HG03064 (cell line): ENCODE measurements at regions not wholly inside any gene's neighbourhood (a gene's known extent, or its start where the extent isn't known, plus 50 kb on each side); places are given as distances from the start of the nearest gene placed in this dataset.

Experiments
- ATAC-seq: cut with Tn5 transposase; IDR thresholded peaks from one replicate; pipeline ENCODE4 v1.9.1; 2021; ENCODE audit warnings: low read depth; ENCODE audit not compliant: unreplicated experiment

GRCh38 chr13:87868731-87869130 lies 197.6 kb downstream of the SLITRK5 start:
- no peak for ATAC-seq

- no peak for ATAC-seq
Observed at GRCh38 chr13:87872813-87873212, 201.6 kb downstream of the SLITRK5 start.

DNA sequence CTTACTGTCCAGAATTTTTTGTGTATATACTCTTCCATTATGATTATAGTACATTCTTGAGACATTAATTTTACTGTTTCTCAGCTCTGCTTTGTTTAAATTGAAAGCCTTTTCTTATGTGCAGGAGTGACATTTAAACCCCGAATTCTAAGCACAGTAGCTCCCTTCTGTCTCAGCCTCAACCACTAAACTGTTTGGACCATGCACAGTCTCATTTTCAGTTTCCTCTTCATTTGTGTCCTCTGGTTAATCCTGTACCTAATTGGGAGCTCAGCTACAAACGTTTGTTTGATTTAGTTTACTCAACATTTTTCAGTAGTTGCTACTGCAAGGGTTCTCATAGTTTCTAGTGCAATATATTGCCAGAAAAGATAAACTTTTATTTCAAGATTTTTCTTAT lies 206.3 kb downstream of the SLITRK5 start:
- no peak for ATAC-seq

DNA sequence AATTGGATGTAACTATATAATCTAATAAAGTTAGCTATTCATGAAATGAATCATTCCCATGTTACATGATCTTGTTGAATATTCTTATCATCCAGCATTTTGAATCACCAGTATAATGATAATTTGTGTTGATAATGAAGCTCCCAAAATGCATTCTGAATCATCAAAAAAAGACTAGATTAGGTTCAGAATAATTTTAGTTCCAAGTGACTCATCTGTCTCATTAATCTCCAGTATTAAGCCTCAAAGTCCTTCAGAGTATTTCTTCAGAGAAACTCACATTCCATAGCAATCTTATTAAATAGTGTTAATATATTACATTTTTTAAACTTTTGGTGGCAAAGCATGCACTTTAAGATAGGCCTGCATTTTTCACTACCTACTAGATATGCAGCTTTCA lies 207.5 kb downstream of the SLITRK5 start:
- ATAC-seq = no peak

- no peak for ATAC-seq
Observed at GRCh38 chr13:87884884-87885283, 213.7 kb downstream of the SLITRK5 start.

GRCh38 chr13:87887459-87888123 lies 216.4 kb downstream of the SLITRK5 start:
- no peak for ATAC-seq

- no peak for ATAC-seq
Observed at GRCh38 chr13:87889254-87889653, 218.1 kb downstream of the SLITRK5 start.

- ATAC-seq = no peak
Observed at GRCh38 chr13:87893186-87893585, 222.0 kb downstream of the SLITRK5 start.

- ATAC-seq = no peak
Observed at GRCh38 chr13:87894059-87894458, 222.9 kb downstream of the SLITRK5 start.

- no peak for ATAC-seq
Observed at GRCh38 chr13:87903553-87903952, 232.4 kb downstream of the SLITRK5 start.

DNA sequence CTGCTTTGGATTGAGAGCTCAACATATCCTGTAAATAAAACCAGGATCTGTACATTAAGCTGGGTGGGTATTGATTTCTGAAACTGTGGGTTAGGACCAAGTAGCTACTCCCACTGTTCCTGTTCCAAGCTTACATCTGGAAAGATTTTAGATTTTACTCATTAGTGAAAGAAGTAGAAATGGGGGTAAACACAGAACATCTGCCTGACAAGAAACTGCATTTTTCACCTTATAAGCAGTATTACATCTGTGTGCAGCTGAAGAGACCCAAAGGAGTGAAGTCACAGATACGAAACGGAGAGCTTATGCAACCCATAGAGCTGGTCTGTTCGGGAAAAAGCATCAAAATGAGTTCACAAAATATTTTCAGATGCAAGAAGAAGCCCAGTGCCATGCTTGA lies 235.2 kb downstream of the SLITRK5 start:
- ATAC-seq = no peak

DNA sequence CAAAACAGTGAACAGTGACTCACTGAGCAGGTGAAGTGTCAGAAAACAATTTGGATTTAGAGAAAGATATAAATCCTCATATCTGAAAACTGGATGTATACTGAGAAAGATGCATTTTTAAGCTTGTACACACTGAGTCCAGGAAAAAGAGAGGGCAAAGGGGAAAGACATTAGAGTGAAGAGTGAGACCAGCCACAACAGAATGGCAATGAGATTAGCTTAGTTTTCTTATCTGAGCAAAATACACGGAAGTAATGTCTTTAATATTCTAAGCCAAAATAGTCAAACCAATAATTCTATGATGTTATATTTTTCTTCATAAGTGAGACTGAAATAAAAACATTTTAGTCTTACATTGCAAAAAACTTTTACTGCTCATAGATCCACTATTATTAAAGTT lies 236.0 kb downstream of the SLITRK5 start:
- no peak for ATAC-seq

DNA sequence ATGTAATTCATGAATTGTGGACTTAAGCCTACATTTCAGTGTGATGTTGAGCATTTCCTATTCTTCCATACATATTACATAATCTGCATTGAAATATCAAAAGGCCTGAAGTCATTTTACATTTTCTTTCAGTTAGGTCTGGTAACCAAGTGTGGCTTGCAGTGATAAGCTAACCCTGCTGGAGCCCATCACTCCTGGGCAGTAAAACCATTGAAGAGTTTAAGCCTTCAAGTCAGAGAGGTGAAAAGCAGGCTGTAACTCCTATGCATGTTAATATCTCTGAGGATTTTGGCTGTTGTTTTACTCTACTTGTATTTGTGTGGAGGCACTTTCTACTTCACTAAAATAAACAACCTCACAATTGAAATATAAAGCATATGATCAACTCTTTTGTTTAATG lies 248.8 kb downstream of the SLITRK5 start:
- ATAC-seq = no peak

GRCh38 chr13:87923753-87924152 lies 252.6 kb downstream of the SLITRK5 start:
- ATAC-seq = no peak

DNA sequence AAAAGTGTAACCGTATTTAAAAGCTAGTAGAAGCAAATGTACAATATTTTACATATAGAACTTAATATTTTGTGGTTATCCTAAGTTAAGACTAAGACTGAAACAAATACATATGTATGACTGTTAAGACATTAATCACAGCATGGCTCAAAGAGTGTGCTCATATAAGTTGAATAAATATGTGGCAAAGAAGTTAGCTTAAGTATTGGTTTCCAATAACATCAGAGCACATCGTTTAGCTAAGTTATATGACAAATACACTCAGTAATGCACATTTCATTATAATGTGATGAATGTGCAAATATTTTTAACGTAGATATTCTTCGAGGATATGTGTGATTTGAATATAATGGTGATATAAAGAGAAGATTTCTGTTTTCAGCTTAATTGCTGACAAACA lies 253.8 kb downstream of the SLITRK5 start:
- no peak for ATAC-seq

DNA sequence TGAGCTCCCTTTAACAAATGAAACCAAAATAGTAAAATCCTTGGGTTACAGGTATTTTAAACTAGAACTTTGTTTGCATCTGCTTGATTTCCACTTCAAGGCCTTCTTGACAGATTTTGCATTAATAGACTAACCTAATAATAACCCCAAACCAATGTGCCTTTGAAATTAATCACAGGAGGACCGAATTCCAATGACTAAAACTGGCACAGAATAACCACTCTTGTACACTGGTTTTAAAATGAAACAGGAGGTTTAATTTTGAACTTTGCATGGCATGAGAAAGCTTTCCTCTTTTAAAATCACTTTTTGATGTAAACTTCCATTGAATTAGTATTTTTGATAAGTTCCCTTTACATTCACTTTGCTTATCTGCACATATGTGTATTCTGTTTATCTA lies 269.6 kb downstream of the SLITRK5 start:
- no peak for ATAC-seq

DNA sequence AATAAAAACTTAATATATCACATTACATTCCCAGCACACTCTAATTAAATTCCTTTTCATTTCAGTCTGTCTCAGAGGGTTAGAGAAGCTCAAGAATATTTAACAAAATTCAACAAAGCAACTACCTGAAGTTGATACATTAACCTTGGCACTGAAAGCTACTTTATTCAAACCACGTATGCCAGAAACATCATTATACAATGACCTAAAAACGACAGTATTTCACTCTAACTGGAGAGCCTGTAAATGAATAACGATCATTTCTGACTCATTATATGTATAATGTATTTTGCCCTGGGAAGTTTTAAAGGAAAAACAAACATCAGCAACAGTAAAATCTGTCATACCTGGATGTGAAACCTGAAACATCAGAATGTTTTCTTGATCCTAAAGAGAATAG lies 270.1 kb downstream of the SLITRK5 start:
- ATAC-seq = no peak

- no peak for ATAC-seq
Observed at GRCh38 chr13:87942205-87942604, 271.0 kb downstream of the SLITRK5 start.

GRCh38 chr13:87944038-87944437 lies 272.9 kb downstream of the SLITRK5 start:
- ATAC-seq = no peak

DNA sequence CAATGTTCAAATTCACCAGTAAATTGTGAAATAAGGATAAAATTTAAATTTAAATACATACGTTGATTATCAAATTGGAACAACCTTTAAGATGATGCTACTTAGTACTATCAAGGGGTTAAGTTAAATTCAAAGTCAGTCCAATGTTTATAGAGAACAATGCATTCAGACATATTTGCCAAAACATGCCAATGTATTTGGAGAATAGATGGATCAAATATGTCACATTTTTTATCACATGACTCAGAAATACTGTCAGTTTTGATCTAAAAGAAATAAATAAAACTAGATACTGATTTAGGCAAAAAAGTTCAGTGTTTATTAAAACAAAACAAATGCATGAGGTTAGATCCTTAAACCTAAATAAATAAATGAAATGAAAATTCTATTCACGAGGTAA lies 281.2 kb downstream of the SLITRK5 start:
- ATAC-seq = no peak

DNA sequence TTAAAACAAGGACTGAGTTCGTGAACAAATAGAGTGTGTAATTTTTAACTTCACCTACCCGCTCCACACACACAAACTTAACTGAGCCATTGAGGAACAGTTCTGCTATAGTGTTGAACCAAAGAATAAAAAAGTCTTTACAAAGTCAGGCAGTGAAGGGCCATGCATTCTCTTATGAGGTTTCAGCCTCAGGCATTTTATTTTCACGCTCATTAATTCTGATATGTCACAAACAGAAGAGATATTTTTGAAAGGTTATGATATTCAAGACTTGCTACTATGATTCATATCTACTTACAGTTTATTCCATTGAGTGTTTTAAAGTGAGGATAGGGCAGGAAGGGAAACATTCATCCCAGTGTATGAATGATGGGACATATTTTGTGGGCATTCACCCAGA lies 282.2 kb downstream of the SLITRK5 start:
- no peak for ATAC-seq

GRCh38 chr13:87954091-87954490 lies 282.9 kb downstream of the SLITRK5 start:
- ATAC-seq = no peak

DNA sequence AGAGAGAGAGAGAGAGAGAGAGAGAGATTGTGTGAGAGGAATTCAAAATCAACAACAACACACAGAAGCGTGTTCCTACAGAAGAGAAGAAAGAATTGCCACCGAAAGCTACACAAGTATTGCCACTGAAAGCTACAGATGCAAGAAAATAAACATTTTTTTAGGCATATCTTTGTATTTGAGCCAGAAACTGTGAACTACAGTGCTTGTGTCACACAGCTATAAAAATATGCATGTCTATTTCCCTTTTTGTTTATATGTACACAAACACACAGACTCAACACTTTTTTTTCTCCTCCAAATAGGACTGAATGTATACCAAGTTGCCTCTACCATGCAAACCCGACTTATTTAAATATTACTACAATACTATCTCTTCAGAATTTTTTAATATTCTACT lies 290.4 kb downstream of the SLITRK5 start:
- no peak for ATAC-seq
